T-helper 2 cell treated with Interferon-gamma antibody and Interleukin-4, amounts not matched to agents 100 ng/mL and 5 ng/mL, for 36 hours (primary cell): ENCODE measurements at regions not wholly inside any gene's neighbourhood (a gene's known extent, or its start where the extent isn't known, plus 50 kb on each side); places are given as distances from the start of the nearest gene placed in this dataset.
"Not testable (repeated sequence)": the region's sequence is repeated elsewhere in the genome, so short reads cannot be mapped to it uniquely, and the experiment has no call there.

Experiments
- intact Hi-C: fragments of 100-400 bp; cut with micrococcal nuclease; formaldehyde crosslinking; loops from one replicate; pipeline ENCODE4 v1.15.1; 2023

GRCh38 chr5:166881802-166882201 is 1409.6 kb upstream of the WWC1 start:
- intact Hi-C loops: no loop called here

- intact Hi-C loops: no loop called here
These were observed 1408.4 kb upstream of the WWC1 start for GRCh38 chr5:166883016-166883415.

GRCh38 chr5:166898166-166898565 is 1393.3 kb upstream of the WWC1 start:
- intact Hi-C loops: no loop called here

GRCh38 chr5:166899343-166899742 is 1392.1 kb upstream of the WWC1 start:
- intact Hi-C loops: no loop called here

GRCh38 chr5:166904571-166904970 is 1386.9 kb upstream of the WWC1 start:
- intact Hi-C loops: no loop called here

GRCh38 chr5:166906991-166907713 is 1384.3 kb upstream of the WWC1 start:
- intact Hi-C loops: no loop called here

GRCh38 chr5:166909040-166909439 is 1382.4 kb upstream of the WWC1 start:
- intact Hi-C loops: no loop called here

- intact Hi-C loops: no loop called here
These were observed 1381.5 kb upstream of the WWC1 start for GRCh38 chr5:166909926-166910325.

- intact Hi-C loops: no loop called here
These were observed 1380.5 kb upstream of the WWC1 start for GRCh38 chr5:166910995-166911394.

- intact Hi-C loops: no loop called here
These were observed 1375.4 kb upstream of the WWC1 start for GRCh38 chr5:166916021-166916420.

GRCh38 chr5:166926138-166926537 is 1365.3 kb upstream of the WWC1 start:
- intact Hi-C loops: no loop called here

GRCh38 chr5:166926806-166927475 is 1364.5 kb upstream of the WWC1 start:
- intact Hi-C loops: not testable (repeated sequence)

GRCh38 chr5:166936351-166936750 is 1355.1 kb upstream of the WWC1 start:
- intact Hi-C loops: no loop called here

- intact Hi-C loops: no loop called here
These were observed 1353.4 kb upstream of the WWC1 start for GRCh38 chr5:166938071-166938470.

GRCh38 chr5:166942948-166943347 is 1348.5 kb upstream of the WWC1 start:
- intact Hi-C loops: no loop called here

- intact Hi-C loops: no loop called here
These were observed 1344.4 kb upstream of the WWC1 start for GRCh38 chr5:166947045-166947444.

GRCh38 chr5:166948679-166949078 is 1342.8 kb upstream of the WWC1 start:
- intact Hi-C loops: no loop called here

- intact Hi-C loops: no loop called here
These were observed 1339.4 kb upstream of the WWC1 start for GRCh38 chr5:166952048-166952447.

GRCh38 chr5:166957782-166958181 is 1333.7 kb upstream of the WWC1 start:
- intact Hi-C loops: no loop called here

GRCh38 chr5:166959766-166960165 is 1331.7 kb upstream of the WWC1 start:
- intact Hi-C loops: no loop called here

GRCh38 chr5:166961028-166961427 is 1330.4 kb upstream of the WWC1 start:
- intact Hi-C loops: no loop called here

GRCh38 chr5:166961913-166962312 is 1329.5 kb upstream of the WWC1 start:
- intact Hi-C loops: no loop called here

- intact Hi-C loops: no loop called here
These were observed 1329.0 kb upstream of the WWC1 start for GRCh38 chr5:166962461-166962860.
